H1 (cell line): ENCODE measurements at regions not wholly inside any gene's neighbourhood (a gene's known extent, or its start where the extent isn't known, plus 50 kb on each side); places are given as distances from the start of the nearest gene placed in this dataset.

Experiments
- CTCF ChIA-PET: fragments of 300-600 bp; sonication (Branson Sonifier 250); formaldehyde crosslinking; loops from one replicate; lab custom pipeline; 2021; ENCODE audit not compliant: partially characterized antibody; lab: Charles Lee
- POLR2A ChIA-PET: fragments of 300-600 bp; sonication (Branson Sonifier 250); formaldehyde crosslinking; loops from one replicate; lab custom pipeline; 2021; ENCODE audit warnings: inconsistent platforms; ENCODE audit not compliant: partially characterized antibody; lab: Charles Lee
- DNase-seq, 2 experiments: peaks; one replicate each; pipeline versions ENCODE4 v3.0.0 to v3.0.0-alpha.2; 2010 to 2022; ENCODE audit warnings: low spot score in 2 of 2, low read depth in 1 of 2, mixed read lengths in 1 of 2
- FAIRE-seq: peaks from 2 replicates; lab custom pipeline; 2011; peaks lifted over from hg19 to GRCh38; lab: Jason Lieb, UNC
- H2AFZ ChIP-seq: 2 replicates; pipeline ENCODE4 v1.8.1; 2012; ENCODE audit warnings: low read length, inconsistent platforms
- H2AK5ac ChIP-seq: 2 replicates; pipeline ENCODE4 v1.6.1; 2013; ENCODE audit warnings: low read depth, low read length
- H2BK120ac ChIP-seq: replicated peaks from 2 replicates; pipeline ENCODE3; 2013; ENCODE audit warnings: low read depth, low read length, inconsistent platforms
- H2BK12ac ChIP-seq: 2 replicates; pipeline ENCODE4 v1.6.1; 2013; ENCODE audit warnings: low read depth, low read length
- H2BK15ac ChIP-seq: 2 replicates; pipeline ENCODE4 v1.6.1; 2013; ENCODE audit warnings: low read length
- H2BK20ac ChIP-seq: 2 replicates; pipeline ENCODE4 v1.6.1; 2013; ENCODE audit warnings: low read length
- H2BK5ac ChIP-seq: 2 replicates; pipeline ENCODE4 v1.6.1; 2013; ENCODE audit warnings: low read depth, low read length
- H3K14ac ChIP-seq: 2 replicates; pipeline ENCODE4 v1.6.1; 2013; ENCODE audit warnings: inconsistent platforms; ENCODE audit not compliant: insufficient read length
- H3K18ac ChIP-seq: 2 replicates; pipeline ENCODE4 v1.6.1; 2013; ENCODE audit warnings: low read length; ENCODE audit errors: extremely low read depth
- H3K23ac ChIP-seq: 2 replicates; pipeline ENCODE4 v1.6.1; 2013; ENCODE audit warnings: inconsistent platforms; ENCODE audit not compliant: insufficient read length
- H3K23me2 ChIP-seq: 2 replicates; pipeline ENCODE4 v1.6.1; 2013; ENCODE audit warnings: low read depth, low read length
- H3K27ac ChIP-seq: 2 replicates; pipeline ENCODE4 v1.6.1; 2011; ENCODE audit warnings: low read depth, low read length, inconsistent platforms
- H3K27me3 ChIP-seq, 4 experiments: replicated peaks in 1 of 4; 1 replicate in 1 of 4; 2 replicates in 3 of 4; pipeline versions ENCODE4 v1.6.1 to v1.8.1; 2011 to 2013; ENCODE audit warnings: low read length in 3 of 4, mild to moderate bottlenecking in 3 of 4, inconsistent platforms in 2 of 4, mixed read lengths in 2 of 4, moderate library complexity in 1 of 4; ENCODE audit not compliant: control insufficient read depth in 3 of 4, insufficient read depth in 3 of 4; ENCODE audit errors: extremely low read depth in 1 of 4
- H3K36me3 ChIP-seq, 4 experiments: 2 replicates each; pipeline versions ENCODE4 v1.6.1 to v1.8.1; 2011 to 2013; ENCODE audit warnings: mild to moderate bottlenecking in 4 of 4, low read length in 3 of 4, moderate library complexity in 2 of 4, control low read depth in 1 of 4, inconsistent platforms in 1 of 4; ENCODE audit not compliant: insufficient read depth in 4 of 4, control insufficient read depth in 2 of 4
- H3K4ac ChIP-seq: replicated peaks from 2 replicates; pipeline ENCODE3; 2013; ENCODE audit warnings: low read length, low read depth, mixed read lengths, inconsistent platforms; ENCODE audit not compliant: insufficient read length
- H3K4me1 ChIP-seq, 4 experiments: replicated peaks in 1 of 4; 1 replicate in 1 of 4; 2 replicates in 3 of 4; pipeline versions ENCODE4 v1.6.1 to v1.8.1; 2011 to 2013; ENCODE audit warnings: low read length in 3 of 4, inconsistent platforms in 2 of 4, mixed read lengths in 1 of 4; ENCODE audit not compliant: insufficient read depth in 4 of 4, control insufficient read depth in 3 of 4
- H3K4me2 ChIP-seq, 2 experiments: 2 replicates each; pipeline versions ENCODE4 v1.6.1 to v1.8.1; 2011 to 2013; ENCODE audit warnings: low read depth in 2 of 2, low read length in 2 of 2, control low read depth in 1 of 2, inconsistent platforms in 1 of 2, mild to moderate bottlenecking in 1 of 2; ENCODE audit not compliant: insufficient read depth in 1 of 2
- H3K4me3 ChIP-seq, 4 experiments: fragments of 200-600, 300-600 bp in 1 of 4; sonication (generic), shearing (Covaris generic), sonication (Bioruptor Twin) in 1 of 4; 2 replicates each; pipeline versions ENCODE4 v1.5.1 to v1.8.1; 2011 to 2016; ENCODE audit warnings: low read length in 4 of 4, low read depth in 3 of 4, control low read depth in 2 of 4, inconsistent platforms in 2 of 4, mild to moderate bottlenecking in 2 of 4, mixed read lengths in 1 of 4, moderate library complexity in 1 of 4; ENCODE audit not compliant: insufficient read depth in 2 of 4; ENCODE audit errors: extremely low read depth in 1 of 4
- H3K56ac ChIP-seq: replicated peaks from 2 replicates; pipeline ENCODE3; 2013; ENCODE audit warnings: low read depth, mild to moderate bottlenecking, mixed read lengths, low read length, inconsistent platforms; ENCODE audit not compliant: insufficient read length
- H3K79me1 ChIP-seq: 2 replicates; pipeline ENCODE4 v1.6.1; 2013; ENCODE audit warnings: low read depth, low read length, control low read depth
- H3K79me2 ChIP-seq, 2 experiments: 2 replicates each; pipeline versions ENCODE4 v1.6.1 to v1.8.1; 2012 to 2013; ENCODE audit warnings: low read length in 2 of 2, mild to moderate bottlenecking in 2 of 2, inconsistent platforms in 1 of 2; ENCODE audit not compliant: insufficient read depth in 2 of 2, control insufficient read depth in 1 of 2
- H3K9ac ChIP-seq, 4 experiments: replicated peaks in 1 of 4; 1 replicate in 1 of 4; 2 replicates in 3 of 4; pipeline versions ENCODE4 v1.6.1 to v1.8.1; 2011 to 2013; ENCODE audit warnings: low read depth in 3 of 4, low read length in 3 of 4, control low read depth in 2 of 4, mild to moderate bottlenecking in 2 of 4, moderate library complexity in 2 of 4, inconsistent platforms in 1 of 4; ENCODE audit errors: extremely low read depth in 1 of 4
- H3K9me3 ChIP-seq, 2 experiments: 2 replicates each; pipeline versions ENCODE4 v1.6.1 to v1.8.1; 2012 to 2013; ENCODE audit warnings: mild to moderate bottlenecking in 2 of 2, moderate library complexity in 2 of 2, control low read depth in 1 of 2, inconsistent platforms in 1 of 2, low read depth in 1 of 2, low read length in 1 of 2, mixed read lengths in 1 of 2; ENCODE audit not compliant: insufficient read depth in 2 of 2
- H4K20me1 ChIP-seq, 2 experiments: replicated peaks in 1 of 2; 2 replicates each; pipeline versions ENCODE3 to v1.8.1; 2011 to 2013; ENCODE audit warnings: inconsistent platforms in 2 of 2, low read length in 2 of 2, mild to moderate bottlenecking in 1 of 2; ENCODE audit not compliant: insufficient read depth in 2 of 2, control insufficient read depth in 1 of 2
- H4K5ac ChIP-seq: 2 replicates; pipeline ENCODE4 v1.6.1; 2013; ENCODE audit warnings: low read length, low read depth, mixed read lengths, inconsistent platforms; ENCODE audit not compliant: insufficient read length
- H4K8ac ChIP-seq: 2 replicates; pipeline ENCODE4 v1.8.0; 2013; ENCODE audit warnings: mild to moderate bottlenecking, moderate library complexity, low read length, inconsistent platforms; ENCODE audit not compliant: insufficient read depth; ENCODE audit errors: extremely low read depth
- H4K91ac ChIP-seq: replicated peaks from 2 replicates; pipeline ENCODE3; 2013; ENCODE audit warnings: low read length, mixed read lengths, inconsistent platforms; ENCODE audit not compliant: insufficient read length
- CBX8 ChIP-seq: fragments of 300-800, 300-1000 bp; sonication (generic); IDR thresholded peaks from 2 replicates; pipeline ENCODE4 v1.7.1; 2016; ENCODE audit warnings: low read depth, low read length, borderline replicate concordance
- WGBS, 2 experiments: shearing (Covaris generic) in 1 of 2; methylation state at CpG; one replicate each; pipeline versions ENCODE4 v1.1.6 to v1.1.7; 2013 to 2015; ENCODE audit warnings: low lambda C conversion rate in 2 of 2, mixed read lengths in 2 of 2, inconsistent platforms in 1 of 2, low coverage in 1 of 2, missing lambda C conversion rate in 1 of 2; ENCODE audit not compliant: insufficient replicate concordance in 2 of 2, insufficient coverage in 1 of 2, insufficient read length in 1 of 2; ENCODE audit errors: extremely low coverage in 1 of 2, missing lambda C conversion rate in 1 of 2; 5-methylcytosine and 5-hydroxymethylcytosine counted together

GRCh38 chr15:91471468-91471867, 371.4 kb downstream of the SV2B start:
- Histone ChIP-seq H3K36me3 (no peaks in the 10 kb centered on the region), H4K91ac (no peak overlapping the region), H3K18ac (no peak overlapping the region), H3K4me3 (no peak overlapping the region), H3K23me2 (no peaks in the 10 kb centered on the region), H3K56ac (no peak overlapping the region), H2AFZ (no peak overlapping the region), H3K27ac (no peak overlapping the region), H3K14ac (no peak overlapping the region), H2BK12ac (no peak overlapping the region), H3K27me3 (no peaks in the 10 kb centered on the region), H3K23ac (no peak overlapping the region), H2BK5ac (no peak overlapping the region), H3K4me1 (no peaks in the 10 kb centered on the region)
- POLR2A ChIA-PET: no interaction called here
- FAIRE-seq: no peak
- CTCF ChIA-PET: interaction anchor here (0.8 kb wide), 1 partner anchor 12 kb away, joined by 3 read pairs; no protein-coding TSS in a partner anchor
- TF ChIP-seq CBX8: no peak
- TF ChIP-seq, all 59 proteins: peak for 0
- Histone ChIP-seq H4K20me1 (no peaks in the 10 kb centered on the region), H2BK120ac (no peak overlapping the region), H4K8ac (peak overlapping the region; percentile 80; the same call in 1 of the 2 replicates), H2BK20ac (no peak overlapping the region), H3K9me3 (no peaks in the 10 kb centered on the region), H3K79me1 (no peaks in the 10 kb centered on the region), H4K5ac (no peak overlapping the region), H2BK15ac (no peak overlapping the region), H3K9ac (no peak overlapping the region), H3K79me2 (no peaks in the 10 kb centered on the region), H3K4ac (no peak overlapping the region), H3K4me2 (no peak overlapping the region), H2AK5ac (no peak overlapping the region)
- DNase-seq: no peak
- WGBS, 2 experiments: 76% methylated on average over 6 of the region's 6 CpGs; no CpG with 5 or more reads in 1 of the 2 experiments
